ENCODE measurements at regions not wholly inside any gene's neighbourhood (a gene's known extent, or its start where the extent isn't known, plus 50 kb on each side); places are given as distances from the start of the nearest gene placed in this dataset.

- TF ChIP-seq ZBTB7A (IDR thresholded peaks at IDR 0.05; ENCODE audit: low read depth) (no peak), TAF1 (IDR thresholded peaks at IDR 0.05; ENCODE audit: low read depth) (no peak), RAD21 (IDR thresholded peaks at IDR 0.05; ENCODE audit: low read depth) (no peak), EGR1 (IDR thresholded peaks at IDR 0.05) (no peak), YY1 (IDR thresholded peaks at IDR 0.05; ENCODE audit: low read depth) (no peak), NFIC (IDR thresholded peaks at IDR 0.05) (no peak), CREB1 (IDR thresholded peaks at IDR 0.05; ENCODE audit: low read depth) (no peak), MAX (IDR thresholded peaks at IDR 0.05) (no peak), FOXM1 (IDR thresholded peaks at IDR 0.05; ENCODE audit: borderline replicate concordance, low read depth) (no peak), USF1 (IDR thresholded peaks at IDR 0.05) (no peak), CEBPB (IDR thresholded peaks at IDR 0.05) (no peak), TCF12 (IDR thresholded peaks at IDR 0.05; ENCODE audit: low read depth) (no peak), TEAD4 (IDR thresholded peaks at IDR 0.05) (no peak), EP300 (IDR thresholded peaks at IDR 0.05; ENCODE audit: borderline replicate concordance) (no peak)
- TF ChIP-seq, protein P1, sequence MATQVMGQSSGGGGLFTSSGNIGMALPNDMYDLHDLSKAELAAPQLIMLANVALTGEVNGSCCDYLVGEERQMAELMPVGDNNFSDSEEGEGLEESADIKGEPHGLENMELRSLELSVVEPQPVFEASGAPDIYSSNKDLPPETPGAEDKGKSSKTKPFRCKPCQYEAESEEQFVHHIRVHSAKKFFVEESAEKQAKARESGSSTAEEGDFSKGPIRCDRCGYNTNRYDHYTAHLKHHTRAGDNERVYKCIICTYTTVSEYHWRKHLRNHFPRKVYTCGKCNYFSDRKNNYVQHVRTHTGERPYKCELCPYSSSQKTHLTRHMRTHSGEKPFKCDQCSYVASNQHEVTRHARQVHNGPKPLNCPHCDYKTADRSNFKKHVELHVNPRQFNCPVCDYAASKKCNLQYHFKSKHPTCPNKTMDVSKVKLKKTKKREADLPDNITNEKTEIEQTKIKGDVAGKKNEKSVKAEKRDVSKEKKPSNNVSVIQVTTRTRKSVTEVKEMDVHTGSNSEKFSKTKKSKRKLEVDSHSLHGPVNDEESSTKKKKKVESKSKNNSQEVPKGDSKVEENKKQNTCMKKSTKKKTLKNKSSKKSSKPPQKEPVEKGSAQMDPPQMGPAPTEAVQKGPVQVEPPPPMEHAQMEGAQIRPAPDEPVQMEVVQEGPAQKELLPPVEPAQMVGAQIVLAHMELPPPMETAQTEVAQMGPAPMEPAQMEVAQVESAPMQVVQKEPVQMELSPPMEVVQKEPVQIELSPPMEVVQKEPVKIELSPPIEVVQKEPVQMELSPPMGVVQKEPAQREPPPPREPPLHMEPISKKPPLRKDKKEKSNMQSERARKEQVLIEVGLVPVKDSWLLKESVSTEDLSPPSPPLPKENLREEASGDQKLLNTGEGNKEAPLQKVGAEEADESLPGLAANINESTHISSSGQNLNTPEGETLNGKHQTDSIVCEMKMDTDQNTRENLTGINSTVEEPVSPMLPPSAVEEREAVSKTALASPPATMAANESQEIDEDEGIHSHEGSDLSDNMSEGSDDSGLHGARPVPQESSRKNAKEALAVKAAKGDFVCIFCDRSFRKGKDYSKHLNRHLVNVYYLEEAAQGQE (IDR thresholded peaks at IDR 0.05; ENCODE audit: low read depth), result no peak
Observed at GRCh38 chr2:20125164-20125563, 73.7 kb upstream of the LAPTM4A start.

DNA sequence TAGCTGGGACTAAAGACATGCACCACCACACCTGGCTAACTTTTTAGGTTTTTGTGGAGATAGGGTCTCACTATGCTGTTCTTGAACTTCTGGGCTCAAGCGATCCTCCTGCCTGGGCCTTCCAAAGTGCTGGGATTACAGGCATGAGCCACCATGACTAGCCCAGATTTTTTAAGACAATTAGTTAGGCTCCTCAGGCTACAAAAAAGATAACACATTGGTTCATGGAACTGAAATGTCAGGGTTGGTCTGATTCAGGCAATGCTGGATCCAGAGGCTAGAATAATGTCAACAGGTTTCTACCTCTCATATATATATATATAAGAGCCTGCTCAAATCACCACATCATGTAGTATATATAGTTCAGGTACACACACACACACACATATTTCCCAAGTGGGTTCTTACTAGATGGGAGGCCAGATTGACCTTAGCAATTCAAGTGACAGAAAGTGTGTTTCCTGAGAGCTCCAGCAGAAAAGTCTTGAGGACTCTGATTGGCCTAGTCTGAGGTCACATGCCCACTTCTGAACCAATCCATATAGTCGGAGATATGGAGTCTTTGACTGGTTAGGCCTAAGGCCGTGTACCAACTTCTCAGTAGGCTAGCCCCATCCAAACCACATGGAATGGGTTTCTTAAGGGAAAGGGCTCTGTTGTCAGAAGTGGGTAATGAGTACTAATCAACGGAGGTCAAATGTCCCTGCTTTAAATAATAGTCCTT is 72.6 kb upstream of the LAPTM4A start:
- TF ChIP-seq USF1 (IDR thresholded peaks at IDR 0.05) (peak; percentile 80), FOXM1 (IDR thresholded peaks at IDR 0.05; ENCODE audit: borderline replicate concordance, low read depth) (no peak)

DNA sequence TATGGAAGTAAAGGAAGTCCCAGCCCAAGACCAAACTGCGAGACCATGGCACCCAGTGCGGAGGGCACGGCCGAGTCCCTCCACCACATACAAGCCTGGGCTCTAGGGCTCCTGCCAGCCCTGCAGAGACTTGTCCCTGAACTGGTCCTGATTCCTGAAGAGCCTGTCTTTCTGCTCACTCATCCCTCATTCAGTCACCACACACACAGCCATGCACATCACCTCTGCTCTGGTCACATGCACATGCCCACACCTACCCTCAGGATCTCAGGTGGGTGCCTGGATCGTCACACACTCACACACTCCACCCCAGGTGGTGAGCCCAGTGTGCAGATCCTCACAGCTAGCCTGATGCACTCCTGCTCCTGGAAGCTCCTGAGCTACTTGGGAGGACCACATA is 71.4 kb upstream of the LAPTM4A start:
- TF ChIP-seq CREB1 (IDR thresholded peaks at IDR 0.05; ENCODE audit: low read depth) (no peak), TEAD4 (IDR thresholded peaks at IDR 0.05) (no peak), USF1 (IDR thresholded peaks at IDR 0.05) (no peak), RAD21 (IDR thresholded peaks at IDR 0.05; ENCODE audit: low read depth) (no peak), TAF1 (IDR thresholded peaks at IDR 0.05; ENCODE audit: low read depth) (no peak), CEBPB (IDR thresholded peaks at IDR 0.05) (no peak)
- TF ChIP-seq, protein P1 (IDR thresholded peaks at IDR 0.05; ENCODE audit: low read depth), result no peak

DNA sequence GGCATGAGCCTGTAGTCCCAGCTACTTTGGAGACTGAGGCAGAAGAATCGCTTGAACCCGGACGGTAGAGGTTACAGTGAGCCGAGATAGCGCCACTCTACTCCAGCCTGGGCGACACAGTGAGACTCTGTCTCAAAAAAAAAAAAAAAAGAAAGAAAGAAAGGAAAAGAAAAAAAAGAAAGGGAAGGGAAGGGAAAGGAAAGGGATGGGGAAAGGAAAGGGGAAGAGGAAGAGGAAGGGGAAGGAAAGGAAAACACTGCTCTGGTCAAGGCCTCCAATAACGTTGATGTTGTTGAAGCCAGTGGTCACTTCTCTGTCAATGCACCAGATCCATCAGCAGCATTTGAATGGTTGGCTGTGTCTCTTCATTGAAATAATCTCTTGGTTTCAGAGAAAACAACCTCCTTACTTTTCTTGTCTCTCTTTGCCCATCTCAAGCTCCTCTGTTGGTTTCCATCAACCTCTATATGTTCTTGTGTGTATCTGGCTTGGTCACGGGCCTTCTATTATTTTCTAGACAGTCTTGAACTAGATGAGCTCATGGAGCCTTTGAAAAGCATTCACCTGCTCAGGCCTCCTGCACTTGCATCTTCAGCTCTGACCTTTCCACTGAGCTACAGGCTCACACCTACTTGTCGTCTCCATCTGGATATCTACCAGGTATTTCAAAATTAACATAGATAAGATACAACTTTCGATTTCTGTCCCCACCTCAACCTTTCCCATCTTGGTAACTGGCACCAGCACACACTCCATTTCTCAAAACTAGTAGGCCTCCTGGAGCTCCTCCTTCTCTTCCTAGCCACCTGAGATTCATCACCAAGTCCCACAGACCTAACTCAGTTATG is 69.4 kb upstream of the LAPTM4A start:
- TF ChIP-seq FOXM1 (IDR thresholded peaks at IDR 0.05; ENCODE audit: borderline replicate concordance, low read depth) (no peak), CREB1 (IDR thresholded peaks at IDR 0.05; ENCODE audit: low read depth) (no peak), USF1 (IDR thresholded peaks at IDR 0.05) (no peak), TCF12 (IDR thresholded peaks at IDR 0.05; ENCODE audit: low read depth) (no peak), MAX (IDR thresholded peaks at IDR 0.05) (no peak), NFIC (IDR thresholded peaks at IDR 0.05) (no peak), TEAD4 (IDR thresholded peaks at IDR 0.05) (no peak), TAF1 (IDR thresholded peaks at IDR 0.05; ENCODE audit: low read depth) (no peak), CEBPB (IDR thresholded peaks at IDR 0.05) (no peak), YY1 (IDR thresholded peaks at IDR 0.05; ENCODE audit: low read depth) (no peak), ZBTB7A (IDR thresholded peaks at IDR 0.05; ENCODE audit: low read depth) (no peak), EGR1 (IDR thresholded peaks at IDR 0.05) (no peak)
- TF ChIP-seq, protein P1 (IDR thresholded peaks at IDR 0.05; ENCODE audit: low read depth), result no peak

Measured in Ishikawa (cell line).